ENCODE measurements at regions not wholly inside any gene's neighbourhood (a gene's known extent, or its start where the extent isn't known, plus 50 kb on each side); places are given as distances from the start of the nearest gene placed in this dataset.

DNA sequence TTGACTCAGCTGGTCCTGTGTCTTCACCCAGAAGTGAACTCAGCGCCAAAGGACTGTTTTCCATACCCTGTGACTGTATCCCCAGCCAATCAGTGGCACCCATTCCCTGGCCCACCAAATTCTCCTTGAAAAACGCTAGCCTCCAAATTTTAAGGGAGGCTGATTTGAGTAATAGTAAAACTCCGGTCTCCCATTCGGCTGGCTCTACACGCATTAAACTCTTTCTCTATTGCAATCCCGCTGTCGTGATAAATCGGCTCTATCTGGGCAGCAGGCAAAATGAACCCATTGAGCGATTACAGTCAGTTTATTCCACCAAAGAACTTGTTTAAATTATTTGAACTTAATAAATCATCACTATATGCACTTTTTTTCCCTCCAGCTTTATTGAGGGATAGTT lies 55.9 kb upstream of the PPP1R26 start:
- no peak for ATAC-seq
- no peak for TF ChIP-seq PATZ1 (CRISPR knock-in tag; IDR thresholded peaks at IDR 0.05; ENCODE audit: borderline replicate concordance)
- TF ChIP-seq ESRRG (CRISPR knock-in tag; IDR thresholded peaks at IDR 0.05) = no peak
- TF ChIP-seq CSDC2 (CRISPR knock-in tag; IDR thresholded peaks at IDR 0.05) = no peak
- TF ChIP-seq ZFP30 (CRISPR knock-in tag; IDR thresholded peaks at IDR 0.05) = no peak

Data from SK-N-SH treated with all-trans-retinoic acid at 6 μM for 48 hours (cell line).